WERI-Rb-1 (cell line): ENCODE measurements at regions not wholly inside any gene's neighbourhood (a gene's known extent, or its start where the extent isn't known, plus 50 kb on each side); places are given as distances from the start of the nearest gene placed in this dataset.

Experiments used
- DNase-seq: peaks from one replicate; pipeline ENCODE4 v3.0.0-alpha.2; 2020
- H3K27ac ChIP-seq: fragments of 250-450 bp; sonication (Bioruptor Pico); 2 replicates; pipeline ENCODE4 v1.5.1; 2020; ENCODE audit warnings: mild to moderate bottlenecking, moderate library complexity
- H3K27me3 ChIP-seq: fragments of 250-450 bp; sonication (Bioruptor Pico); 2 replicates; pipeline ENCODE4 v1.5.1; 2021; ENCODE audit warnings: mild to moderate bottlenecking, low read depth, moderate library complexity; ENCODE audit not compliant: insufficient read depth, severe bottlenecking
- H3K36me3 ChIP-seq: fragments of 250-450 bp; sonication (Bioruptor Pico); 2 replicates; pipeline ENCODE4 v1.5.1; 2020; ENCODE audit warnings: mild to moderate bottlenecking, moderate library complexity
- H3K4me3 ChIP-seq: 2 replicates; pipeline ENCODE4 v1.5.1; 2011; ENCODE audit warnings: low read depth, mild to moderate bottlenecking, control low read depth, low read length
- H3K9me3 ChIP-seq: fragments of 250-450 bp; sonication (Bioruptor Pico); 2 replicates; pipeline ENCODE4 v1.5.1; 2021; ENCODE audit warnings: mild to moderate bottlenecking, moderate library complexity; ENCODE audit not compliant: severe bottlenecking
- TF ChIP-seq, protein P1 (sequence below): IDR thresholded peaks from 2 replicates; pipeline ENCODE4 v1.5.1; 2011; ENCODE audit warnings: low read depth, mild to moderate bottlenecking, control low read depth, inconsistent platforms, low read length

DNA sequence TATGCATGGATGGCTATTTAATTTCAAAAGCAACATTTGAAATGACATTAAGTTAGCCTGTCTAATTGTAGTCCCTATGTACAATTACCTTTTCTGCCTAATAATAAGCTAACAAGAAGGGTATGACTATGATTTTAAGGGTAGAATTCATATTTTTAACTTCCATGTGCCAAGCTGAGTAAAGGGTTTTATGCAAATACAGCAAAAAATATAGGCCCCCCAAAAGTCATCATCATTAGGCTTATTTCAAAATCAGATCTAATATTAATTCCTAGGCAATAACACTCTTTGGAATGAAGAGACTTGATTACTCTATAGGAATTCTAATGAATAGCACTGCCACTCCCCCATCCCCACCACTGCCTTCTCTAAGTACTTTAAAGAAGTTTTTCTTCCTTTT is 155.9 kb upstream of the DYNLRB2 start:
- TF ChIP-seq, protein P1, sequence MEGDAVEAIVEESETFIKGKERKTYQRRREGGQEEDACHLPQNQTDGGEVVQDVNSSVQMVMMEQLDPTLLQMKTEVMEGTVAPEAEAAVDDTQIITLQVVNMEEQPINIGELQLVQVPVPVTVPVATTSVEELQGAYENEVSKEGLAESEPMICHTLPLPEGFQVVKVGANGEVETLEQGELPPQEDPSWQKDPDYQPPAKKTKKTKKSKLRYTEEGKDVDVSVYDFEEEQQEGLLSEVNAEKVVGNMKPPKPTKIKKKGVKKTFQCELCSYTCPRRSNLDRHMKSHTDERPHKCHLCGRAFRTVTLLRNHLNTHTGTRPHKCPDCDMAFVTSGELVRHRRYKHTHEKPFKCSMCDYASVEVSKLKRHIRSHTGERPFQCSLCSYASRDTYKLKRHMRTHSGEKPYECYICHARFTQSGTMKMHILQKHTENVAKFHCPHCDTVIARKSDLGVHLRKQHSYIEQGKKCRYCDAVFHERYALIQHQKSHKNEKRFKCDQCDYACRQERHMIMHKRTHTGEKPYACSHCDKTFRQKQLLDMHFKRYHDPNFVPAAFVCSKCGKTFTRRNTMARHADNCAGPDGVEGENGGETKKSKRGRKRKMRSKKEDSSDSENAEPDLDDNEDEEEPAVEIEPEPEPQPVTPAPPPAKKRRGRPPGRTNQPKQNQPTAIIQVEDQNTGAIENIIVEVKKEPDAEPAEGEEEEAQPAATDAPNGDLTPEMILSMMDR = no peak
- no peaks in the 10 kb centered on the region for H3K27me3 ChIP-seq

DNA sequence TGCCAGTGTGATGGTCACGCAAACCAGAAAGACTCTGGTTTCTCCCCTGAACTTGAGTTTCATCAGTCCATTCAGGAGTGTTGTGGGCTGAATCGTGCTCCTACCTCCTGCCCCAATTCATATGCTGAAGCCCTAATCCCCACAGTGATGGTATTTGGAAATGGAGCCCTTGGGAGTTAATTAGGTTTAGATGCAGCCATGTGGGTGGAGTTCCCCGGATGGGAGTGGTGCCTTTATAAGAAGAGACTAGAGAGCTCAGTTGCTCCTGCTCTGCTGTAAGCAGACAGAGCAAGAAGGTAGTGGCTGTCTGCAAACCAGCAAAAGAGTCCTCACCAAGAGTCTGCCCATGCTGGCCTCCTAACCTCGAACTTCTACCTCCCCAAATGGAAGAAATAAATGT is 160.3 kb upstream of the DYNLRB2 start:
- Histone ChIP-seq H3K36me3 (no peaks in the 10 kb centered on the region), H3K27ac (no peak overlapping the region), H3K4me3 (no peak overlapping the region), H3K27me3 (no peaks in the 10 kb centered on the region), H3K9me3 (no peaks in the 10 kb centered on the region)
- TF ChIP-seq, protein P1 = no peak
- DNase-seq = no peak

More for the DNA sequence above, 155.9 kb upstream of the DYNLRB2 start:
- no peak for DNase-seq
- H3K27ac ChIP-seq = no peak overlapping the region
- H3K4me3 ChIP-seq = no peak overlapping the region
- no peaks in the 10 kb centered on the region for H3K9me3 ChIP-seq
- no peaks in the 10 kb centered on the region for H3K36me3 ChIP-seq

DNA sequence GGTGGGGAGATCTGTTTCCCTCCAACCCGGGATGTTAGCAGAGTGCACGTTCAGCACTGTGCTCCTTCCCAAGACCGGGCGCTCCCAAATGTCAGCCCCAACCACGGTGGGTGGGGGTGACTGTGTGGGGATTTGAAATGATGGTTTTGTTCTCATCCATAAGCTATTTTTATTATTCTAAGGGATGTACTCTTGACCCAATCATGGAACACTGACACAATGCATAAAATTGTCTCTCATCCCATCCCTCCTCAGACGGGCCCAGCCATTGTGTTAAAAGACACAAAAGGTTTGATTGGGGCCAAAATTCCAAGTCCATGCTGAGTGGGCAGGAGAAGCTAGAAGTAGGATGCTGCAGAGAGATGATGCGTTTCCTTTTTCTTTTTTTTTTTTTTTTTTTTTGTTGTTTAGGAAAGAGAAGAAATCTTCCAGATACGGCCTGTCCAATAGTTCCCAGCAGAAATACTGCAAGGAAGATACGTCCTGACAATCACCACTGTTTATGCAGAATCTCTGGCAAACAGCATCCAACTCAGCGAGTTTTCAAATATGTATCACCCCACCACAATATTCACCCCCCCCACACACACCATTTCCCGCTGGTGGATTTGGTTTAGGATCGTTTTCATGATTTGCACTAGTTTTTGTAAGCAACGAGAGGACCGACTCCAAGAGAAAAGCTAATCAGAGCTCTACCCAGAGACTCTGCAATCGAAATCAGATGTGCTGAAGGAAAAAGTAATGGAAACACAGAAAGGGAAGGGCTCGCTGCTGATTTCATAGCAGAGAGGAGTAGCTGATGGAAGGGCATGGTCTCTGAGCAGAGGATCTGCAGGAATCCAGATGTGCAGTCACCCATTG is 163.5 kb upstream of the DYNLRB2 start:
- TF ChIP-seq, protein P1 = no peak
- no peaks in the 10 kb centered on the region for H3K36me3 ChIP-seq
- H3K4me3 ChIP-seq = no peak overlapping the region
- no peaks in the 10 kb centered on the region for H3K9me3 ChIP-seq
- H3K27ac ChIP-seq = no peak overlapping the region
- no peaks in the 10 kb centered on the region for H3K27me3 ChIP-seq
- no peak for DNase-seq

DNA sequence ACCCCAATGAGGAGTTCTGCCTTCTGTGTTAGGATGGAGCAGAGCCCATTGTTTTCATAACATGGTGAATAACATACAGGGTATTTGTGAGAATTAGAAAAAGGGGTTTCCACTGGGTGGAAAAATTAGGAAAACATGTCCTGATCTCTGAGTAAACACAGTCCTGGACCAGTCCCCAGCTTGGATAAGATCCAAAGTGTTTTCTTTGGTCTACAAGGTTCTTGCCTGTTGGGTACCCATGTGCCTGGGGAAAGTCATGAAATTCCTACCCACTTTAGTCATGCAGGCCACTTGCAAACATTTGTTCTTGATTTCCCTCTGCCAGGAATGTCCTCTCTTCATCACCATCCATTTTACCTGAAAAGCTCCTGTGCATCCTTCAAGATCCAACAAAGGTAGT is 164.8 kb upstream of the DYNLRB2 start:
- H3K36me3 ChIP-seq = no peaks in the 10 kb centered on the region
- H3K4me3 ChIP-seq = no peak overlapping the region
- no peaks in the 10 kb centered on the region for H3K9me3 ChIP-seq
- no peaks in the 10 kb centered on the region for H3K27me3 ChIP-seq
- no peak overlapping the region for H3K27ac ChIP-seq
- DNase-seq = no peak
- TF ChIP-seq, protein P1 = no peak

DNA sequence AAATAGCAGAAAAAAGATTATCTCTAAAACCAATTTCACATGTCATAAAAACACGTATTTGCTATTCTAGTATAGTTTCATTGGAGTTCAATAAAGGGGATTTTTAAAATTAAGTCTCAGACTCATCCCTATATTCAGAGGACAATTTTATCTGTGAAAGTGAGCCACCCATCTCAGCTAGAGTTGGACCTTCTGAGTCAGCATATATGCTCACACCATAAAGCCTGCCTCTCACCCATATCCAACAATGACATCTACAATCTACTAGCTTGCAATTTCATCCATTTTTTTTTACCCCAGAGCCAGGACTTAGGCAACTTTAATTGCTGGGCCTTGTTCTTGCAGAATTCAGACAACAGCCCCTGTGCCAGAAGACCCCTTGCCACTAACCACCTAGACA is 165.3 kb upstream of the DYNLRB2 start:
- Histone ChIP-seq H3K36me3 (no peaks in the 10 kb centered on the region), H3K4me3 (no peak overlapping the region), H3K9me3 (no peaks in the 10 kb centered on the region), H3K27ac (no peak overlapping the region), H3K27me3 (no peaks in the 10 kb centered on the region)
- TF ChIP-seq, protein P1 = no peak
- no peak for DNase-seq

DNA sequence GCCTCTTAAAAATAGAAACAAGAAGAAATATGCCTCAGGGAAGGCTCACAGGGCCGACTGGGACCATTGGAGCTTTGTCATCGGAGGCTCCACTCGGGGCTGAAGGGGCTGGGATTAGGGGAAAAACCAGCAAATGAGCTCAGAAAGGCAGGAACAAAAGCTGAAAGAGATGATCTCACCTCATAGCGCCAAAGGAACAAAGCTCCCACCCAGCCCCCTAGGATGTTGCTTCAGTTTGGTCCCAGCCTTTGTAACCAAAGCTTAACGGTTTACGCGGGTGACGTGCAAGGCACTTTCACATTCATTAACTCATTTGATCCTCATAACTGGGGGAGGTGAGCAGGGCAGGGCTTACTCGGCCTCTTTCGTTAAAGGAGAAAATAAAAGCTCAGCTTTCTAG is 168.5 kb upstream of the DYNLRB2 start:
- Histone ChIP-seq H3K36me3 (no peaks in the 10 kb centered on the region), H3K27ac (no peak overlapping the region), H3K4me3 (no peak overlapping the region), H3K27me3 (no peaks in the 10 kb centered on the region), H3K9me3 (no peaks in the 10 kb centered on the region)
- TF ChIP-seq, protein P1 = no peak
- DNase-seq = no peak
